GM18868 (cell line): ENCODE measurements at regions not wholly inside any gene's neighbourhood (a gene's known extent, or its start where the extent isn't known, plus 50 kb on each side); places are given as distances from the start of the nearest gene placed in this dataset.

ENCODE experiments used
- ATAC-seq: cut with Tn5 transposase; IDR thresholded peaks from one replicate; pipeline ENCODE4 v1.9.1; 2021; ENCODE audit warnings: mild to moderate bottlenecking, moderate library complexity; ENCODE audit not compliant: unreplicated experiment

- ATAC-seq, result no peak
These were observed 151.0 kb downstream of the COX7C start for GRCh38 chr5:86768699-86769202.

GRCh38 chr5:86780018-86780417 lies 162.3 kb downstream of the COX7C start:
- ATAC-seq, result no peak

- no peak for ATAC-seq
These were observed 169.2 kb downstream of the COX7C start for GRCh38 chr5:86786955-86787354.

- no peak for ATAC-seq
These were observed 177.9 kb downstream of the COX7C start for GRCh38 chr5:86795659-86796058.

GRCh38 chr5:86797677-86798076 lies 179.9 kb downstream of the COX7C start:
- ATAC-seq, result no peak

- ATAC-seq, result no peak
These were observed 188.5 kb downstream of the COX7C start for GRCh38 chr5:86806206-86806605.

GRCh38 chr5:86807046-86808031 lies 189.6 kb downstream of the COX7C start:
- no peak for ATAC-seq

- ATAC-seq, result no peak
These were observed 196.6 kb downstream of the COX7C start for GRCh38 chr5:86814315-86814714.

DNA sequence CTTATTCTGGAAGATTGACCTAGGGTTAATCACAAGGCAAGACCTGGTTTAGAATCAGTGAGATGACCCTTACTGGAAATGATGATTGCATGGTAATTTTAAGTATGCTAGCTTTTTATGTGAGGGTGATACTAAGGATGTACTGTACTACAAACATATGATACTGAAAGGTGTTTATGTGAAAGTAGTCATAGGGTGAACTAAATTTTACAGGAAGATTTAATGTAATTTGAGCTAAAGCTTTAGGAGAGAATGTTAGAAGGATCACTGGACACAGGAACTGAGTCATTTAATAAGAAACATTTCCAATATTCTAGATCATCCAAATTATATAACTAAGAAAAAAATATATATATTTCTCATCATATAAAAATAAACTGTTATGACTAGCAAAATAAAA lies 197.2 kb downstream of the COX7C start:
- ATAC-seq, result no peak

GRCh38 chr5:86824637-86825036 lies 206.9 kb downstream of the COX7C start:
- no peak for ATAC-seq

DNA sequence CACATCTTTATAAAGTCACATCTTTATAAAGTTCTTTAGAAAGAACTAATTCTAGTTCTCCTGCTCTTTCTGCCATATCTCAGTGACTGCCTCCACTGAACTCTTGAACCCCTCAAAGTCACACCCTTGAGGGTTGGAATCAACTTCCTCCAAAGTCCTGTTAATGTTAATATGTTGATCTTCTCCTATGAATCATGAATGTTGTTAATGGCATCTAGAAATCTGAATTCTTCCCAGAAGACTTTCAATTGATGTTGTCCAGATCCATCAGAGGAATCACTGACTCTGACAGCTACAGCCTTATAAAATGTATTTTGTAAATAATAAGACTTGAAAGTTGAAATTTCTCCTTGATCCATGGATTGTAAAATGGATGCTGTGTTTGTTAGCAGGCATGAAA lies 213.4 kb downstream of the COX7C start:
- ATAC-seq, result no peak

DNA sequence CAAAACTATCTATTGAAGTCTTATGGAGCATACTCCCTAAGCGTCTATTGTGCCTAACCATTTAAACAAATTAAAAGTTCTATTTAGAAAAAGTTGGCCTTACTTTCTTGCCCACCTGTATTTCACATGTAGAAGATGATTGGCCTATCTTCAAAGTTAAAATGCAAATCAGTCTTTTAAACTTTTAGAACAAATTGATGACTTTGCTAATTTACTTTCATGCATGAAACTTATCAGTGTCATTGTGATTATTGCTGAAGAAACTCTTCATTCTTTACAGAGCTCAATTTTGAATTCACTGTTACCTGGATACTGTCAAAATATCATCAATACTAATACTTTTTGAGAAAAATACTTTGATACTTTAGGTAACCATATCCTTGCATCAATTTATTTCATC lies 216.1 kb downstream of the COX7C start:
- ATAC-seq, result no peak

DNA sequence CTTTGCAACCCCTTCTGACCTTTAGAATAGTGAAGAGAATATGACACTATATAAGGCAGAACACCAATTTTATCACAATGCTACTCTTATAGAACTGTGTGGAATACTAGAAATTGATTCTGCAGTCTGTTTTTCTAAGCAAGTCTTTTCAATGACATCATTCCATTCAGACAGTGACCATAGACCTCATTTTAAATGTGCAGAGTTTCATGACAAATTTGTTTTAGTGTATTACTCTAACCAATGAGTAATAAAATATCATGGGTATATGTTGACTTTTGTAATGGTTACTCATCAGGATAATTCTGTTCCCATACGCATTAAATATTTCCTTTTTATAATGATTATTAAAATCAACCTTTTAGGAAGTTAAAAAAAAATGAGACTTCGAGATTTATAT lies 219.9 kb downstream of the COX7C start:
- ATAC-seq, result no peak

GRCh38 chr5:86838083-86838482 lies 220.3 kb downstream of the COX7C start:
- ATAC-seq, result no peak

DNA sequence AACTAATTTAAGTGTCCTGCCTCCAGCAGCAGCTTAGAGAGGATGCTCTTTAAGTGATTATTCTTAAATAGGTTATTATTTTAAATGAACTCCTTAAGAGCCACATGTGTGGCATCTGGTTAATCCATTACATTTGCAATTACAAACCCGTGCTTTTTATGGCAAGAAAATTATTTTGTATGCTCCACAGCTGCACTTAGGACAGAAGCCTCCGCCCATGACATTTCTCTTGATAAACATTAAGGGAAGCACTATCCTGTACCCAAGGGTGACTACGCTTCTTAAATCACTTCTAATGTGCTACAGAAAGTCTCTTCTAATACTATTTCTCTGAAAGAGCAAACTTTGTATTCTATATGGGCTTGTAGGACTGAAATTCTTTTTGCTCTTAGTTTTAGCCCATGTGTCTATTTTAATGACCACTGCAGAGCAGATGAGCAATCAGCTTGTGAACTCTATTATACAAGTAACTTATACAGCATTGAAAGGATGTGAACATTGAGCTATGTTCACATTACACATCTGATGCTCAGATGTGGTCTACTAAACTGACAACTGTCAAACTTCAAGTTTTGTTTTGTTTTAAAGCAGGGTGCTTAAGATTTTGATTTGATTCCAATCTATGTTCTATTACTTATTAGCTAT lies 223.4 kb downstream of the COX7C start:
- ATAC-seq, result no peak

- no peak for ATAC-seq
These were observed 240.7 kb downstream of the COX7C start for GRCh38 chr5:86858442-86858841.

- ATAC-seq, result no peak
These were observed 243.8 kb downstream of the COX7C start for GRCh38 chr5:86861512-86861911.

- no peak for ATAC-seq
These were observed 244.4 kb downstream of the COX7C start for GRCh38 chr5:86862093-86862492.

- no peak for ATAC-seq
These were observed 246.3 kb downstream of the COX7C start for GRCh38 chr5:86864051-86864450.

DNA sequence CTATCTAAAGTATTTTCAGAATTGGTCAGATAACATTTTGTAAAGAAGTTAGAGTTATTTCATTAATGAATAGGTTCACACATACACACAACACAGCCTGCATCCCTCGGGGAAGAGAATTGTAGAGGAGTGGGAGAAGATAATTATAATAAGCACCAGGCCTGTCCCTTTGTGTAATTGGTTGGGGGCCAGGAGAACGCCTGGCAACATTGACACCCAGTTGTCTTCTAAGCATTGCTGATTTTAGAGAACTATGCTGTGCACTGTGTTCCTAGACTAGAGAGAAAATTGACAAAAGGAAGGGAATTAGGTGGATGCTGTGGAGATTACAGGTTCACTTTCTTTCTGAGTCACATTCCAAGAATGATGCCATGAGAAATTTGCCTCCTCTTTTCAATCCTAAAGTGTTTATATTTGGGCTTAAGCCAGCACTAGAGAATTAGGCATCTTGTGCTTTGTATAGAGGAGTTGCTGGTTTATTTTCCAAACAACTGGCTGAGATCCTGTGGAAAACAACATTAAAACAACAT lies 247.6 kb downstream of the COX7C start:
- no peak for ATAC-seq

DNA sequence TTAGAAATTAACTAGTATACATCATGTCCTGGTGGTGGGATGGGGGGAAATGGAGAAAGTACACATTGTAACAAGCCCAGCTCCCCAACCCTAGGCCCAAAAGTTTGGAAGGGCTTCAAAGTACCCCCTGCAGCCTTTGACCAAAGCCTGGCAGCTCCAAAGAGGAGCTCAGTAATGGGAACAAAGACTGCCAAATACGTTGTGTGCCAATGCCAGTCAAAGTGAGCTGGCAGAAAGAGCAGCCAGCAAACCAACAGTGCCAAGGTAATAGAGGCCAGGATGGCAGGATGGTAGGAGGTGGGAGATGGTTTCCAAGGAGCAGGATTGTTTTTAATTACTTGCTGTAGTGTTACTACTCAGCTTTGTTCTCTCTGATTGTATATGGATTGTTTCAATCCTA lies 248.3 kb downstream of the COX7C start:
- ATAC-seq, result no peak

DNA sequence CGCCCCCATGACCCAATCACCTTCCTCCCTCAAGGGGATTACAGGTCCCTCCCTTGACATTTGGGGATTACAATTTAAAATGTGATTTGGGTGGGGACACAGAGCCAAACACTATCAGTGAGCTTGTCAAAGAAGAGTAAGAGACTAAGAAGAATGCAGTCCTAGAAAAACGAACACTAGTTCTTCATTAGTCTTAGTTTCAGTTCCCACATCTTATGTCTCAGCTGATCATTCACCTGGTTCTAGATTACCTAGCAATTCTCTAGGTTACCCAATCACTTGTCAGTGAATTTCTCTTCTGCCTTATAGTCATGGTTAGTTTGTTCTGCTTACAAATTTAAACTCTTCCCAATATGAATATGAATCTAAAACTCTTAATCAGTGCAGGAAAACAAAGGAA lies 251.5 kb downstream of the COX7C start:
- ATAC-seq, result peak; percentile 88
